Spleen (tissue), 7 donors: ENCODE measurements at regions not wholly inside any gene's neighbourhood (a gene's known extent, or its start where the extent isn't known, plus 50 kb on each side); places are given as distances from the start of the nearest gene placed in this dataset.

Experiments
- POLR2A ChIP-seq, 3 donors: fragments of 450-650 bp; IDR thresholded peaks; one replicate each; pipeline ENCODE4 v1.5.1; 2017; ENCODE audit warnings: antibody characterized with exemption in 3 of 3, mild to moderate bottlenecking in 1 of 3
- POLR2AphosphoS5 ChIP-seq, 3 donors: sonication (generic); formaldehyde crosslinking; IDR thresholded peaks; one replicate each; pipeline ENCODE4 v1.5.1; 2017; ENCODE audit warnings: antibody characterized with exemption in 3 of 3
- TF ChIP-seq, protein P1 (sequence below), 11 experiments: fragments of 200-600 bp in 7 of 11; fragments of 450-650 bp in 4 of 11; sonication (generic) in 4 of 11; IDR thresholded peaks in 8 of 11; conservative IDR thresholded peaks in 3 of 11; 1 replicate in 7 of 11; 2 replicates in 4 of 11; pipeline versions ENCODE4 v1.4.0 to v1.8.0; 2016 to 2021; ENCODE audit warnings: antibody characterized with exemption in 11 of 11, inconsistent platforms in 4 of 11, mild to moderate bottlenecking in 1 of 11
- donor health status: DM: no; HTN: no; CAD: no; lungs with moderate emphysema.
- donor health status: DM: no; HTN: no; CAD: no.
- donor health status: DM: no; HTN: no; CAD: no.

DNA sequence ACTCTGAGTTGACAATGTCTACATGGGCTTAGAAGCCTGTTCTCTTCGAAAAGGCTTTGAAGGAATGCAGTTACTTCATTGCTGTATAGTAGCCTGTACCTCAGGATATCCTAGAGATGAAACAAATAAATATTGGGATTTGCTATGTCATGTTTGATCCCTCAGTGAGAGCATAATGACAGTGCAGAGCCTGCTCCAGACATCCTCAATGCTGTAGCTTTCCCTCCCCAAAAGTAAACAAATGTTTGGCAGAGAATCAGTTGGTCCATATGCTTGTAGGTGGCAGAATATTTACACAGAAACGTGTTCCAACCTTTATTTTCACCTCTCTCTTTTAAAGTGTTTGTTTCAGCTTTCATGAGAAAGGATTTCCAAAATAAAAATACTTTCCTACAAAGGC, 515.3 kb upstream of the SGCG start:
- TF ChIP-seq, protein P1, sequence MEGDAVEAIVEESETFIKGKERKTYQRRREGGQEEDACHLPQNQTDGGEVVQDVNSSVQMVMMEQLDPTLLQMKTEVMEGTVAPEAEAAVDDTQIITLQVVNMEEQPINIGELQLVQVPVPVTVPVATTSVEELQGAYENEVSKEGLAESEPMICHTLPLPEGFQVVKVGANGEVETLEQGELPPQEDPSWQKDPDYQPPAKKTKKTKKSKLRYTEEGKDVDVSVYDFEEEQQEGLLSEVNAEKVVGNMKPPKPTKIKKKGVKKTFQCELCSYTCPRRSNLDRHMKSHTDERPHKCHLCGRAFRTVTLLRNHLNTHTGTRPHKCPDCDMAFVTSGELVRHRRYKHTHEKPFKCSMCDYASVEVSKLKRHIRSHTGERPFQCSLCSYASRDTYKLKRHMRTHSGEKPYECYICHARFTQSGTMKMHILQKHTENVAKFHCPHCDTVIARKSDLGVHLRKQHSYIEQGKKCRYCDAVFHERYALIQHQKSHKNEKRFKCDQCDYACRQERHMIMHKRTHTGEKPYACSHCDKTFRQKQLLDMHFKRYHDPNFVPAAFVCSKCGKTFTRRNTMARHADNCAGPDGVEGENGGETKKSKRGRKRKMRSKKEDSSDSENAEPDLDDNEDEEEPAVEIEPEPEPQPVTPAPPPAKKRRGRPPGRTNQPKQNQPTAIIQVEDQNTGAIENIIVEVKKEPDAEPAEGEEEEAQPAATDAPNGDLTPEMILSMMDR (IDR thresholded peaks at IDR 0.05 in 8 of 11, conservative IDR thresholded peaks at IDR 0.05 in 3 of 11) = no peak
- TF ChIP-seq POLR2AphosphoS5 (IDR thresholded peaks at IDR 0.05) = no peak
- no peak for TF ChIP-seq POLR2A (IDR thresholded peaks at IDR 0.05)
